ENCODE measurements at regions not wholly inside any gene's neighbourhood (a gene's known extent, or its start where the extent isn't known, plus 50 kb on each side); places are given as distances from the start of the nearest gene placed in this dataset.
"Not testable (repeated sequence)": the region's sequence is repeated elsewhere in the genome, so short reads cannot be mapped to it uniquely, and the experiment has no call there.

DNA sequence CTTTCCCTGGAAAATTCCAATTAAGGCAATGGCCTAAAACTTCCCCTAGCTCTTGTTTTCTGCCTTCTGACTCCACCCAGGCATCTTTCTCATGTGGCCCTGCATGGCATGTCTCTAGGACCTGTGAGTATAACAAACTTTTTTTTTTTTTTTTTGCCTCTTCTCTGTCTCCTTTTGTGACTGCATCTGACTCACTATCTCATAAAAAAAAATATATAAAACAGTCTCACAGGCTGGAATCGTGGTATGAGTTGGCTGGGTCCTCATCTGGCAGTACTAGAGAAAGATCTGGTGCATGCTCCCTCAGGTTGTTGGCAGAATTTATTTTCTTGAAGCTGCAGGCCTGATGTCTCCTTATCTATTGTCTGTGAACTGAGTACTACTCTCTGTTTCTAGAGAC is 313.9 kb downstream of the TECRL start:
- no peaks in the 10 kb centered on the region for H3K27me3 ChIP-seq
- H3K27ac ChIP-seq: no peak overlapping the region
- H3K4me3 ChIP-seq: no peak overlapping the region
- H3K36me3 ChIP-seq: no peaks in the 10 kb centered on the region
- DNase-seq (ENCODE audit: low spot score in 2 of 2): no peak
- 9% methylated on average over 1 of the region's 1 CpG for WGBS
- TF ChIP-seq CTCF (IDR thresholded peaks at IDR 0.05) (no peak), POLR2A (IDR thresholded peaks at IDR 0.05) (no peak), POLR2AphosphoS5 (IDR thresholded peaks at IDR 0.05) (no peak), EP300 (IDR thresholded peaks at IDR 0.05) (no peak)
- no peaks in the 10 kb centered on the region for H3K9me3 ChIP-seq
- no peaks in the 10 kb centered on the region for H3K4me1 ChIP-seq

- no peaks in the 10 kb centered on the region for H3K9me3 ChIP-seq
- no peak overlapping the region for H3K4me3 ChIP-seq
- H3K27me3 ChIP-seq: no peaks in the 10 kb centered on the region
- H3K36me3 ChIP-seq: no peaks in the 10 kb centered on the region
- no peak for TF ChIP-seq POLR2AphosphoS5 (IDR thresholded peaks at IDR 0.05)
- no peak for TF ChIP-seq CTCF (IDR thresholded peaks at IDR 0.05)
- TF ChIP-seq EP300 (IDR thresholded peaks at IDR 0.05): no peak
- no peak for TF ChIP-seq POLR2A (IDR thresholded peaks at IDR 0.05)
- H3K27ac ChIP-seq: no peak overlapping the region
- H3K4me1 ChIP-seq: no peaks in the 10 kb centered on the region
- DNase-seq (ENCODE audit: low spot score in 2 of 2): no peak
Observed at GRCh38 chr4:64079316-64079715, 329.9 kb downstream of the TECRL start.

DNA sequence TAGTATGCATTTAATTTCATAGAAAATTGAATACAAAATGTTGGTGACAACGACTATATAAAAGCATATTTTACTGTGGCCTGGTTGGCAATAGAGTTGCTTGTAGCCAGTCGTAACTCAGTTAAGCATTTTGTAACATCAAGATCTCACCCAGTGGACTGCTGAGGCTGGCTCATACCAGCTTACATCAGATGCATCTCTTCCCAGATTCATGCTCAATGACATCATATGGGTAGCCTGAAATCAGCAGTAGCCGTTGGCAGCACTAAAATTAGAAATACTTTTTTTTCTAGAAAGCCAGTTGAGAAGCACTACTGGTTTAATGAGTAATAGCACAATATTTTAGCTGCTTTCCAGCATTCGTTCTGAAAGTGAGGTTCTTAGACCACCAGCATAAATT is 341.2 kb downstream of the TECRL start:
- H3K27me3 ChIP-seq: no peaks in the 10 kb centered on the region
- no peak overlapping the region for H3K27ac ChIP-seq
- 61% methylated on average over 4 of the region's 4 CpGs for WGBS

GRCh38 chr4:64062991-64063390 is 346.3 kb downstream of the TECRL start:
- Histone ChIP-seq H3K4me1 (no peaks in the 10 kb centered on the region), H3K27me3 (no peaks in the 10 kb centered on the region), H3K36me3 (no peaks in the 10 kb centered on the region), H3K4me3 (no peak overlapping the region), H3K27ac (no peak overlapping the region), H3K9me3 (no peaks in the 10 kb centered on the region)
- WGBS: 71% methylated on average over 1 of the region's 1 CpG
- DNase-seq (ENCODE audit: low spot score in 2 of 2): no peak
- TF ChIP-seq CTCF (IDR thresholded peaks at IDR 0.05): no peak

More for the DNA sequence above, 341.2 kb downstream of the TECRL start:
- Histone ChIP-seq H3K4me3 (no peak overlapping the region), H3K36me3 (no peaks in the 10 kb centered on the region), H3K4me1 (no peaks in the 10 kb centered on the region), H3K9me3 (no peaks in the 10 kb centered on the region)
- TF ChIP-seq CTCF (IDR thresholded peaks at IDR 0.05): no peak
- DNase-seq (ENCODE audit: low spot score in 2 of 2): no peak

- not testable (repeated sequence) for H3K4me3 ChIP-seq; H3K9me3 ChIP-seq; DNase-seq (ENCODE audit: low spot score in 2 of 2); H3K36me3 ChIP-seq; H3K27me3 ChIP-seq; H3K4me1 ChIP-seq; H3K27ac ChIP-seq
- 100% methylated on average over 6 of the region's 23 CpGs for WGBS
Observed at GRCh38 chr4:64037033-64037432, 372.2 kb downstream of the TECRL start.

GRCh38 chr4:64022560-64022959 is 386.7 kb downstream of the TECRL start:
- DNase-seq (ENCODE audit: low spot score in 2 of 2): no peak
- Histone ChIP-seq H3K27ac (no peak overlapping the region), H3K27me3 (no peaks in the 10 kb centered on the region), H3K4me3 (no peak overlapping the region), H3K9me3 (peaks cover 8% of the 10 kb centered on the region), H3K36me3 (no peaks in the 10 kb centered on the region), H3K4me1 (no peaks in the 10 kb centered on the region)
- TF ChIP-seq POLR2A (IDR thresholded peaks at IDR 0.05) (no peak), EP300 (IDR thresholded peaks at IDR 0.05) (no peak), CTCF (IDR thresholded peaks at IDR 0.05) (no peak), POLR2AphosphoS5 (IDR thresholded peaks at IDR 0.05) (no peak)
